ENCODE measurements at regions not wholly inside any gene's neighbourhood (a gene's known extent, or its start where the extent isn't known, plus 50 kb on each side); places are given as distances from the start of the nearest gene placed in this dataset.

DNA sequence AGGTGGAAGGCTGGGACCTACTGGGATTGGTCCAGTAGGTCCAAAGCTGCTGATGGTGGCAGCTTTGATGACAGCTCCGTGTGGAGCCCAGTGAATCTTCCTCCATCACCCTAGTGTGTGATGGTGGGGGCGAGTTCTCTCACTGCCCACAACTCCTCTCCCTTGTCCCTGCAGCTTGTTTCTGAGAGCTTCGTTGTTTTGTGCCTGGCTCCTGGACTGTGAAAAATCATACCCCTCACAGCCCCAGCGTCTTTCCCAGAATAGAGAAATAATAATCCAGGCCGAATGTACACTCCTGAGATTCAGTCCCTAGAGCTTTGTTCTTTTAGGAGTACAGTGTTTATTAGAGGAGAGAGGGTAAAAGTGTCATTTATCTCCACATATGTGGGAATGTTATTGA, 372.2 kb downstream of the ENC1 start (continued):
- no peak for TF ChIP-seq POU5F1 (IDR thresholded peaks at IDR 0.05; ENCODE audit: low read depth, low read length)
- no peak for TF ChIP-seq HDAC6 (IDR thresholded peaks at IDR 0.05; ENCODE audit: low read depth, low read length)
- no peak for TF ChIP-seq TAF1 (IDR thresholded peaks at IDR 0.05; ENCODE audit: low read depth, low read length)
- no peak for TF ChIP-seq CHD1 (IDR thresholded peaks at IDR 0.05; ENCODE audit: low read depth, low read length)
- TF ChIP-seq FOSL1 (IDR thresholded peaks at IDR 0.05; ENCODE audit: insufficient read depth, low read depth, low read length), result no peak
- TF ChIP-seq SRF (IDR thresholded peaks at IDR 0.05; ENCODE audit: low read depth, low read length), result no peak
